NCI-H345 (cell line): ENCODE measurements at regions not wholly inside any gene's neighbourhood (a gene's known extent, or its start where the extent isn't known, plus 50 kb on each side); places are given as distances from the start of the nearest gene placed in this dataset.

ENCODE experiments used
- DNase-seq: peaks from one replicate; lab custom pipeline; 2025; lab: John Stamatoyannopoulos, UW

- DNase-seq, result peak; percentile 25
These were observed 196.5 kb downstream of the TEX29 start for GRCh38 chr13:111516712-111517640.

- no peak for DNase-seq
These were observed 197.2 kb downstream of the TEX29 start for GRCh38 chr13:111517641-111518010.

- DNase-seq, result peak; percentile 54
These were observed 197.8 kb downstream of the TEX29 start for GRCh38 chr13:111518161-111518792.

GRCh38 chr13:111519041-111519440 lies 198.6 kb downstream of the TEX29 start:
- DNase-seq, result no peak

GRCh38 chr13:111519490-111520170 lies 199.2 kb downstream of the TEX29 start:
- DNase-seq, result no peak

GRCh38 chr13:111521030-111521429 lies 200.6 kb downstream of the TEX29 start:
- DNase-seq, result no peak

GRCh38 chr13:111521691-111522229 lies 201.3 kb downstream of the TEX29 start:
- DNase-seq, result no peak

- no peak for DNase-seq
These were observed 205.1 kb downstream of the TEX29 start for GRCh38 chr13:111525320-111526118.

GRCh38 chr13:111526922-111527321 lies 206.5 kb downstream of the TEX29 start:
- no peak for DNase-seq

GRCh38 chr13:111527614-111528229 lies 207.3 kb downstream of the TEX29 start:
- DNase-seq, result no peak

- no peak for DNase-seq
These were observed 208.1 kb downstream of the TEX29 start for GRCh38 chr13:111528513-111528912.

- no peak for DNase-seq
These were observed 209.9 kb downstream of the TEX29 start for GRCh38 chr13:111530137-111530870.

- peak; percentile 59 for DNase-seq
These were observed 211.1 kb downstream of the TEX29 start for GRCh38 chr13:111531505-111531904.

- DNase-seq, result no peak
These were observed 211.7 kb downstream of the TEX29 start for GRCh38 chr13:111532111-111532510.

- DNase-seq, result peak; percentile 55
These were observed 213.7 kb downstream of the TEX29 start for GRCh38 chr13:111533900-111534683.

- no peak for DNase-seq
These were observed 214.5 kb downstream of the TEX29 start for GRCh38 chr13:111534751-111535522.

GRCh38 chr13:111535523-111535811 lies 215.0 kb downstream of the TEX29 start:
- DNase-seq, result no peak

GRCh38 chr13:111536075-111536642 lies 215.7 kb downstream of the TEX29 start:
- no peak for DNase-seq
